GM18507 (cell line): ENCODE measurements at regions not wholly inside any gene's neighbourhood (a gene's known extent, or its start where the extent isn't known, plus 50 kb on each side); places are given as distances from the start of the nearest gene placed in this dataset.

Experiments
- DNase-seq: peaks from one replicate; pipeline ENCODE4 v3.0.0; 2011; ENCODE audit warnings: low read depth; ENCODE audit not compliant: insufficient read length; ENCODE audit errors: extremely low spot score
- FAIRE-seq: peaks from 2 replicates; lab custom pipeline; 2011; peaks lifted over from hg19 to GRCh38; lab: Jason Lieb, UNC

- DNase-seq (no peak), FAIRE-seq (no peak)
These were observed 447.9 kb upstream of the FAM241A start for GRCh38 chr4:111697176-111697942.

GRCh38 chr4:111698361-111698760 lies 446.9 kb upstream of the FAM241A start:
- no peak for FAIRE-seq

GRCh38 chr4:111699165-111699564 lies 446.1 kb upstream of the FAM241A start:
- DNase-seq (no peak), FAIRE-seq (no peak)

More at GRCh38 chr4:111698361-111698760, 446.9 kb upstream of the FAM241A start:
- no peak for DNase-seq

- FAIRE-seq (no peak), DNase-seq (no peak)
These were observed 444.2 kb upstream of the FAM241A start for GRCh38 chr4:111701102-111701501.

- no peak for DNase-seq
- no peak for FAIRE-seq
These were observed 437.8 kb upstream of the FAM241A start for GRCh38 chr4:111707491-111707890.

GRCh38 chr4:111712093-111712677 lies 433.1 kb upstream of the FAM241A start:
- DNase-seq, result no peak
- no peak for FAIRE-seq

GRCh38 chr4:111713276-111713675 lies 432.0 kb upstream of the FAM241A start:
- no peak for FAIRE-seq

GRCh38 chr4:111717921-111718320 lies 427.3 kb upstream of the FAM241A start:
- FAIRE-seq (no peak), DNase-seq (no peak)

More at GRCh38 chr4:111713276-111713675, 432.0 kb upstream of the FAM241A start:
- DNase-seq, result no peak

GRCh38 chr4:111718763-111719559 lies 426.3 kb upstream of the FAM241A start:
- FAIRE-seq (no peak), DNase-seq (no peak)

- no peak for DNase-seq
- no peak for FAIRE-seq
These were observed 424.4 kb upstream of the FAM241A start for GRCh38 chr4:111720866-111721265.

- no peak for DNase-seq
These were observed 423.0 kb upstream of the FAM241A start for GRCh38 chr4:111722213-111722720.

GRCh38 chr4:111736516-111736915 lies 408.7 kb upstream of the FAM241A start:
- FAIRE-seq (no peak), DNase-seq (no peak)

More at GRCh38 chr4:111722213-111722720, 423.0 kb upstream of the FAM241A start:
- FAIRE-seq, result no peak

GRCh38 chr4:111744847-111745246 lies 400.4 kb upstream of the FAM241A start:
- DNase-seq (no peak), FAIRE-seq (no peak)

GRCh38 chr4:111748157-111748556 lies 397.1 kb upstream of the FAM241A start:
- DNase-seq (no peak), FAIRE-seq (no peak)

GRCh38 chr4:111754003-111754402 lies 391.3 kb upstream of the FAM241A start:
- DNase-seq (no peak), FAIRE-seq (no peak)

GRCh38 chr4:111755571-111755970 lies 389.7 kb upstream of the FAM241A start:
- FAIRE-seq, result no peak
- no peak for DNase-seq

GRCh38 chr4:111761531-111761930 lies 383.7 kb upstream of the FAM241A start:
- DNase-seq, result no peak
- FAIRE-seq, result no peak

GRCh38 chr4:111770514-111770913 lies 374.7 kb upstream of the FAM241A start:
- FAIRE-seq (no peak), DNase-seq (no peak)

- no peak for FAIRE-seq
- no peak for DNase-seq
These were observed 371.4 kb upstream of the FAM241A start for GRCh38 chr4:111773858-111774257.
